ENCODE measurements at regions not wholly inside any gene's neighbourhood (a gene's known extent, or its start where the extent isn't known, plus 50 kb on each side); places are given as distances from the start of the nearest gene placed in this dataset.

DNA sequence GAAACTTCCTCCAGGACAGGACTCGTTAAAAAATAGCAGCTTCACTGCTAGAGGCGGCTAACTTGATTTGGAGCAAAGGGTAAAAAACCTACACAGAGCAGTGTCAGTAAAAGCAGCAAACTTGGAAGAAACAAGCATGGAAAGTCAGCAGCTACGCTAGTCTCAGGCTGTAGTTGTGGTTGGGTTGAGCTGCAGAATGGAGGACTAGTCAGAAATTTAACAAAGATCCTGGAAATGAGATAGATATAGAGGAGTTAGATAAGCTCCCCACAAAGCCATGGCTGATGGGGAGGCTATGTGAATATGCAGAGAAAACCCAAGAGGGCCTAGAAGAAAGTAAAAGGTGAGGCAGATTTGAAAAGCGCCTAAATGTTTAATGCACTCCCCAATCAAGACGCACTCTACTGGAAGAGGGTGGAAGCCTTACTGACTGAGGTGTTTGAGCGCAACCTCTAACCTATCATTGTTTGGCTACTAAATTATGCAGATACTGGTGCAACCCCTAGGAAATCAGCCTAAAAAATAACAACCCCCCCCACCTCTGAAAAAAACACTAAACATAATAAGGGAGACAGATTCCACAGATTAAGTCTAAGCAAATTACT is 99.7 kb upstream of the TMEM168 start:
- TF ChIP-seq CTCF (IDR thresholded peaks at IDR 0.05) (no peak), ZFX (IDR thresholded peaks at IDR 0.05; ENCODE audit: borderline replicate concordance) (no peak)

Measured in 22Rv1 (cell line).